ENCODE measurements at regions not wholly inside any gene's neighbourhood (a gene's known extent, or its start where the extent isn't known, plus 50 kb on each side); places are given as distances from the start of the nearest gene placed in this dataset.

DNA sequence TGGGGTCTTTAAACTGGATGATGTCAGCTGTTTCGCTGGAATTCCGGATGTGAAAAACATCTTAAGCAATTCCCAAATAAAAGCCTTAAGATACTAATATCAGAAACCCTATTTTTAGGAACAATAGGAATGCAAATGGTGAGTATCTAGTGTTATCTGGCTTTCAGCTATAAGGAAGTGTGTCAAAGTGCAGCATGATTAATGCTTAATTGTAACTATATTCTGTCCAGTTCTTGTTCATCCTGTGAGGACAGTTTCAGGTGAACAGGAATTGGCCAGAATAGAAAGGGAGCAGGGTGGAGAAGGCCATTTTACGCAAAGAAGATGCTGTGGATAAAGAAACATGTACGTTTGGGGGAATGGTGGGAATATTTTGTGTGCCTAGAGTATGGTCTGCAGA is 108.2 kb downstream of the RASSF10 start:
- Histone ChIP-seq H2BK120ac (replicated peaks; ENCODE audit: low read depth, low read length) (no peak overlapping the region), H3K4ac (replicated peaks; ENCODE audit: insufficient read length, low read depth, low read length) (no peak overlapping the region)
- TF ChIP-seq JUN (IDR thresholded peaks at IDR 0.05; ENCODE audit: low read depth, low read length), result no peak

More for the DNA sequence above, 108.2 kb downstream of the RASSF10 start:
- no peak overlapping the region for H3K56ac ChIP-seq (replicated peaks; ENCODE audit: insufficient read length, low read depth, low read length)
- H4K91ac ChIP-seq (replicated peaks; ENCODE audit: insufficient read length, low read length), result no peak overlapping the region
- H2BK12ac ChIP-seq (ENCODE audit: low read depth, low read length), result no peak overlapping the region
- no peaks in the 10 kb centered on the region for H3K23me2 ChIP-seq (ENCODE audit: low read depth, low read length)
- ChIA-PET POLR2A (ENCODE audit: partially characterized antibody) (no interaction called here), CTCF (ENCODE audit: partially characterized antibody) (no interaction called here)
- H2BK5ac ChIP-seq (ENCODE audit: low read depth, low read length), result no peak overlapping the region
- no peak overlapping the region for H3K14ac ChIP-seq (ENCODE audit: insufficient read length)
- no peaks in the 10 kb centered on the region for H3K27me3 ChIP-seq (replicated peaks in 1 of 4; ENCODE audit: control insufficient read depth in 3 of 4, extremely low read depth in 1 of 4, insufficient read depth in 3 of 4, low read length in 3 of 4)
- H3K36me3 ChIP-seq (ENCODE audit: control insufficient read depth in 2 of 4, insufficient read depth in 4 of 4, low read length in 3 of 4), result no peaks in the 10 kb centered on the region
- H3K9ac ChIP-seq (replicated peaks in 1 of 4; ENCODE audit: extremely low read depth in 1 of 4, low read depth in 3 of 4, low read length in 3 of 4), result no peak overlapping the region
- no peak overlapping the region for H3K23ac ChIP-seq (ENCODE audit: insufficient read length)
- FAIRE-seq (no peak), DNase-seq (ENCODE audit: low read depth in 1 of 2, low spot score in 2 of 2) (no peak)
- H4K8ac ChIP-seq (ENCODE audit: extremely low read depth, insufficient read depth, low read length), result no peak overlapping the region
- H2BK15ac ChIP-seq (ENCODE audit: low read length), result no peak overlapping the region
- peaks cover 0 to 6% (median 2%) of the 10 kb centered on the region in 4 experiments; a peak in 2 of 7 replicates for H3K4me1 ChIP-seq (replicated peaks in 1 of 4; ENCODE audit: control insufficient read depth in 3 of 4, insufficient read depth in 4 of 4, low read length in 3 of 4)
- 0 out of 4 replicates have a peak, but pooled peaks cover 0 to 3% of the 10 kb centered on the region in 2 experiments for H3K9me3 ChIP-seq (ENCODE audit: insufficient read depth in 2 of 2, low read depth in 1 of 2, low read length in 1 of 2)
- H3K27ac ChIP-seq (ENCODE audit: low read depth, low read length), result no peak overlapping the region
- no peak overlapping the region for H3K4me2 ChIP-seq (ENCODE audit: insufficient read depth in 1 of 2, low read depth in 2 of 2, low read length in 2 of 2)
- no peak overlapping the region for H2AFZ ChIP-seq (ENCODE audit: low read length)
- no peaks in the 10 kb centered on the region for H3K79me1 ChIP-seq (ENCODE audit: low read depth, low read length)
- H4K20me1 ChIP-seq (replicated peaks in 1 of 2; ENCODE audit: control insufficient read depth in 1 of 2, insufficient read depth in 2 of 2, low read length in 2 of 2), result no peaks in the 10 kb centered on the region
- no peaks in the 10 kb centered on the region for H3K79me2 ChIP-seq (ENCODE audit: control insufficient read depth in 1 of 2, insufficient read depth in 2 of 2, low read length in 2 of 2)
- no peak overlapping the region for H4K5ac ChIP-seq (ENCODE audit: insufficient read length, low read depth, low read length)
- no peak overlapping the region for H3K18ac ChIP-seq (ENCODE audit: extremely low read depth, low read length)
- no peak overlapping the region for H2AK5ac ChIP-seq (ENCODE audit: low read depth, low read length)
- no peak overlapping the region for H2BK20ac ChIP-seq (ENCODE audit: low read length)
- no peak overlapping the region for H3K4me3 ChIP-seq (ENCODE audit: extremely low read depth in 1 of 4, insufficient read depth in 2 of 4, low read depth in 3 of 4, low read length in 4 of 4)
- 69% methylated on average over 4 of the region's 4 CpGs; no CpG with 5 or more reads in 1 of the 2 experiments for WGBS, 2 experiments (ENCODE audit: extremely low coverage in 1 of 2, insufficient coverage in 1 of 2, insufficient read length in 1 of 2, insufficient replicate concordance in 2 of 2, low coverage in 1 of 2, low lambda C conversion rate in 2 of 2, missing lambda C conversion rate in 1 of 2)
